Osteoblast (primary cell): ENCODE measurements at regions not wholly inside any gene's neighbourhood (a gene's known extent, or its start where the extent isn't known, plus 50 kb on each side); places are given as distances from the start of the nearest gene placed in this dataset.

Source experiments
- DNase-seq: peaks from one replicate; pipeline ENCODE4 v3.0.0; 2011; ENCODE audit warnings: low spot score, mixed read lengths; ENCODE audit not compliant: insufficient read length; ENCODE audit errors: missing footprints
- H2AFZ ChIP-seq: 2 replicates; pipeline ENCODE4 v1.6.0; 2011; ENCODE audit warnings: mild to moderate bottlenecking, low read length
- H3K27ac ChIP-seq: 2 replicates; pipeline ENCODE4 v1.5.1; 2011; ENCODE audit warnings: mild to moderate bottlenecking, low read depth, low read length, moderate library complexity
- H3K27me3 ChIP-seq: 2 replicates; pipeline ENCODE4 v1.6.0; 2012; ENCODE audit warnings: mild to moderate bottlenecking, control low read depth, inconsistent platforms, low read length, moderate library complexity; ENCODE audit not compliant: insufficient read depth
- H3K36me3 ChIP-seq: 2 replicates; pipeline ENCODE4 v1.5.1; 2011; ENCODE audit warnings: mild to moderate bottlenecking, low read length, control low read depth, moderate library complexity; ENCODE audit not compliant: insufficient read depth
- H3K4me1 ChIP-seq: 2 replicates; pipeline ENCODE4 v1.5.1; 2011; ENCODE audit warnings: mild to moderate bottlenecking, low read length, control low read depth, moderate library complexity; ENCODE audit not compliant: insufficient read depth
- H3K4me2 ChIP-seq: 2 replicates; pipeline ENCODE4 v1.6.0; 2011; ENCODE audit warnings: mild to moderate bottlenecking, low read length; ENCODE audit not compliant: insufficient read depth
- H3K4me3 ChIP-seq: fragments of 200-600 bp; sonication (generic); 3 replicates; pipeline ENCODE4 v1.5.1; 2012; ENCODE audit warnings: mild to moderate bottlenecking, low read length, inconsistent platforms; ENCODE audit not compliant: insufficient read depth
- H3K79me2 ChIP-seq: 2 replicates; pipeline ENCODE4 v1.6.0; 2012; ENCODE audit warnings: mild to moderate bottlenecking, low read length, control low read depth, inconsistent platforms; ENCODE audit not compliant: insufficient read depth
- H3K9me3 ChIP-seq: 2 replicates; pipeline ENCODE4 v1.5.1; 2011; ENCODE audit warnings: low read depth, low read length, control low read depth
- H4K20me1 ChIP-seq: 2 replicates; pipeline ENCODE4 v1.6.0; 2012; ENCODE audit warnings: mild to moderate bottlenecking, low read length, control low read depth; ENCODE audit not compliant: insufficient read depth
- CTCF ChIP-seq: IDR thresholded peaks from 2 replicates; pipeline ENCODE4 v1.5.1; 2011; ENCODE audit warnings: mild to moderate bottlenecking, low read depth, low read length, moderate library complexity; ENCODE audit errors: extremely low read depth

GRCh38 chr18:28269750-28270149 is 92.8 kb upstream of the CDH2 start:
- Histone ChIP-seq H2AFZ (no peak overlapping the region), H3K9me3 (no peaks in the 10 kb centered on the region), H3K4me1 (no peaks in the 10 kb centered on the region), H3K27ac (no peak overlapping the region), H4K20me1 (no peaks in the 10 kb centered on the region), H3K79me2 (no peaks in the 10 kb centered on the region), H3K36me3 (no peaks in the 10 kb centered on the region), H3K27me3 (no peaks in the 10 kb centered on the region), H3K4me2 (no peak overlapping the region), H3K4me3 (no peak overlapping the region)
- no peak for DNase-seq
- no peak for TF ChIP-seq CTCF

GRCh38 chr18:28267878-28268625 is 91.1 kb upstream of the CDH2 start:
- Histone ChIP-seq H3K4me2 (no peak overlapping the region), H3K4me3 (no peak overlapping the region), H3K27me3 (no peaks in the 10 kb centered on the region), H3K36me3 (no peaks in the 10 kb centered on the region), H3K79me2 (no peaks in the 10 kb centered on the region), H2AFZ (no peak overlapping the region), H3K4me1 (no peaks in the 10 kb centered on the region), H3K9me3 (no peaks in the 10 kb centered on the region), H3K27ac (no peak overlapping the region), H4K20me1 (no peaks in the 10 kb centered on the region)
- no peak for DNase-seq
- TF ChIP-seq CTCF: no peak

GRCh38 chr18:28267276-28267675 is 90.3 kb upstream of the CDH2 start:
- Histone ChIP-seq H3K4me3 (no peak overlapping the region), H3K27me3 (no peaks in the 10 kb centered on the region), H3K79me2 (no peaks in the 10 kb centered on the region), H3K4me2 (no peak overlapping the region), H3K9me3 (no peaks in the 10 kb centered on the region), H4K20me1 (no peaks in the 10 kb centered on the region), H3K4me1 (no peaks in the 10 kb centered on the region), H3K36me3 (no peaks in the 10 kb centered on the region), H2AFZ (no peak overlapping the region), H3K27ac (no peak overlapping the region)
- no peak for DNase-seq
- TF ChIP-seq CTCF: no peak

- DNase-seq: no peak
- H3K4me3 ChIP-seq: no peak overlapping the region
- no peaks in the 10 kb centered on the region for H4K20me1 ChIP-seq
- no peak for TF ChIP-seq CTCF
- H3K4me1 ChIP-seq: no peaks in the 10 kb centered on the region
- H3K4me2 ChIP-seq: no peak overlapping the region
- H3K27me3 ChIP-seq: no peaks in the 10 kb centered on the region
- H3K27ac ChIP-seq: no peak overlapping the region
- H3K36me3 ChIP-seq: no peaks in the 10 kb centered on the region
- no peaks in the 10 kb centered on the region for H3K9me3 ChIP-seq
- H3K79me2 ChIP-seq: no peaks in the 10 kb centered on the region
- H2AFZ ChIP-seq: no peak overlapping the region
These were observed 79.2 kb upstream of the CDH2 start for GRCh38 chr18:28256166-28256565.
